HCT116 (cell line): ENCODE measurements at regions not wholly inside any gene's neighbourhood (a gene's known extent, or its start where the extent isn't known, plus 50 kb on each side); places are given as distances from the start of the nearest gene placed in this dataset.
A peak's percentile ranks its signal among the peaks of the same experiment; 100 is the strongest.

Experiments
- ATAC-seq: fragments of 200-7000 bp; cut with Tn5 transposase; 2 replicates; pipeline ENCODE4 v1.9.1; 2020; ENCODE audit warnings: mild to moderate bottlenecking, moderate library complexity
- BruUV-seq: library from RNA; stranded (reverse); fragments of 400-500 nt; replicated peaks from 2 replicates; lab custom pipeline; 2021; lab: Mats Ljungman, UMichigan
- CTCF ChIA-PET: fragments of 300-600 bp; sonication (Branson Sonifier 250); formaldehyde crosslinking; loops from one replicate; lab custom pipeline; 2021; ENCODE audit warnings: antibody characterized with exemption; lab: Charles Lee
- POLR2A ChIA-PET: fragments of 300-600, 350-600 bp; sonication (Branson Sonifier 250); formaldehyde crosslinking; loops from one replicate; lab custom pipeline; 2021; ENCODE audit warnings: antibody characterized with exemption; lab: Charles Lee
- RAD21 ChIA-PET, 2 experiments: fragments of 300-600 bp; sonication (Branson Sonifier 250); formaldehyde crosslinking; loops; one replicate each; lab custom pipeline; 2023; ENCODE audit warnings: low total read pairs in 2 of 2; ENCODE audit not compliant: uncharacterized antibody in 2 of 2, unreplicated experiment in 2 of 2, low non-redundant PET in 1 of 2; lab: Charles Lee
- DNase-seq: peaks from one replicate; pipeline ENCODE4 v3.0.0-alpha.2; 2010; ENCODE audit warnings: low read depth, low spot score
- H2AFZ ChIP-seq: fragments of 200-600 bp; shearing (Covaris generic), sonication (generic); 2 replicates; pipeline ENCODE4 v1.6.1; 2017; ENCODE audit warnings: low read depth, mixed run types, mixed read lengths, antibody characterized with exemption, low read length; ENCODE audit not compliant: poor library complexity, severe bottlenecking
- H3K27ac ChIP-seq: 2 replicates; pipeline ENCODE4 v1.5.1; 2012; ENCODE audit warnings: low read depth, low read length
- H3K27me3 ChIP-seq: fragments of 200-600 bp; sonication (generic); 2 replicates; pipeline ENCODE4 v1.6.1; 2016; ENCODE audit warnings: mixed run types, low read length, mixed read lengths; ENCODE audit not compliant: insufficient read depth
- H3K36me3 ChIP-seq, 2 experiments: fragments of 200-500 bp in 1 of 2; fragments of 200-600 bp in 1 of 2; sonication (Bioruptor generic) in 1 of 2; sonication (generic) in 1 of 2; 2 replicates each; pipeline versions ENCODE4 v1.5.1 to v1.6.1; 2014 to 2016; ENCODE audit warnings: low read length in 2 of 2, inconsistent platforms in 1 of 2, mixed read lengths in 1 of 2, mixed run types in 1 of 2; ENCODE audit not compliant: insufficient read depth in 2 of 2, control insufficient read depth in 1 of 2
- H3K4me1 ChIP-seq, 2 experiments: fragments of 200-600 bp in 1 of 2; sonication (generic) in 1 of 2; 2 replicates each; pipeline versions ENCODE4 v1.5.1 to v1.6.1; 2012 to 2017; ENCODE audit warnings: low read length in 2 of 2, inconsistent platforms in 1 of 2, mild to moderate bottlenecking in 1 of 2, mixed read lengths in 1 of 2, mixed run types in 1 of 2, moderate library complexity in 1 of 2; ENCODE audit not compliant: insufficient read depth in 2 of 2, control insufficient read depth in 1 of 2
- H3K4me2 ChIP-seq: fragments of 200-600 bp; sonication (generic); 2 replicates; pipeline ENCODE4 v1.6.1; 2017; ENCODE audit warnings: mixed run types, low read length, mixed read lengths
- H3K4me3 ChIP-seq, 2 experiments: fragments of 200-600 bp in 1 of 2; sonication (generic) in 1 of 2; replicated peaks in 1 of 2; 2 replicates each; pipeline ENCODE4 v1.5.1; 2011 to 2016; ENCODE audit warnings: low read length in 2 of 2, control low read depth in 1 of 2, low read depth in 1 of 2, mild to moderate bottlenecking in 1 of 2, mixed read lengths in 1 of 2, mixed run types in 1 of 2
- H3K79me2 ChIP-seq: fragments of 200-600 bp; sonication (generic); 2 replicates; pipeline ENCODE4 v1.6.1; 2017; ENCODE audit warnings: mild to moderate bottlenecking, mixed run types, low read length, moderate library complexity, mixed read lengths; ENCODE audit not compliant: insufficient read depth
- H3K9ac ChIP-seq: fragments of 200-600 bp; sonication (generic); 2 replicates; pipeline ENCODE4 v1.6.1; 2016; ENCODE audit warnings: low read length, mixed read lengths
- H3K9me2 ChIP-seq: fragments of 200-600 bp; sonication (generic), shearing (Covaris generic); 2 replicates; pipeline ENCODE4 v1.6.1; 2017; ENCODE audit warnings: mixed run types, mild to moderate bottlenecking, moderate library complexity; ENCODE audit not compliant: insufficient read depth
- H3K9me3 ChIP-seq, 2 experiments: fragments of 200-500 bp in 1 of 2; fragments of 200-600 bp in 1 of 2; sonication (Bioruptor generic) in 1 of 2; sonication (generic) in 1 of 2; 2 replicates each; pipeline ENCODE4 v1.6.1; 2014 to 2017; ENCODE audit warnings: low read length in 2 of 2, mixed read lengths in 2 of 2, inconsistent platforms in 1 of 2, low read depth in 1 of 2, mild to moderate bottlenecking in 1 of 2, mixed run types in 1 of 2, moderate library complexity in 1 of 2; ENCODE audit not compliant: control insufficient read depth in 1 of 2, insufficient read depth in 1 of 2
- H4K20me1 ChIP-seq: fragments of 200-600 bp; sonication (generic), shearing (Covaris generic); 2 replicates; pipeline ENCODE4 v1.6.1; 2017; ENCODE audit warnings: mixed run types, mild to moderate bottlenecking, moderate library complexity; ENCODE audit not compliant: insufficient read depth
- CEBPB ChIP-seq: IDR thresholded peaks from 2 replicates; pipeline ENCODE4 v1.6.1; 2012; ENCODE audit warnings: low read depth
- CTCF ChIP-seq, 3 experiments: fragments of 200-600 bp in 1 of 3; sonication (generic) in 1 of 3; IDR thresholded peaks in 2 of 3; conservative IDR thresholded peaks in 1 of 3; 2 replicates each; pipeline ENCODE4 v1.5.1; 2012 to 2017; ENCODE audit warnings: low read depth in 2 of 3, low read length in 2 of 3, antibody characterized with exemption in 1 of 3, borderline replicate concordance in 1 of 3, control low read depth in 1 of 3, mild to moderate bottlenecking in 1 of 3, mixed read lengths in 1 of 3, mixed run types in 1 of 3, moderate library complexity in 1 of 3; ENCODE audit not compliant: insufficient read depth in 1 of 3
- EZH2phosphoT487 ChIP-seq: fragments of 200-600 bp; IDR thresholded peaks from 2 replicates; pipeline ENCODE4 v1.6.1; 2018; ENCODE audit warnings: antibody characterized with exemption, borderline replicate concordance
- FOSL1 ChIP-seq: IDR thresholded peaks from 2 replicates; pipeline ENCODE4 v1.6.1; 2012; ENCODE audit warnings: low read depth
- JUND ChIP-seq: IDR thresholded peaks from 2 replicates; pipeline ENCODE4 v1.6.1; 2012
- POLR2A ChIP-seq: IDR thresholded peaks from 2 replicates; pipeline ENCODE4 v1.7.0; 2011; ENCODE audit warnings: borderline replicate concordance; ENCODE audit not compliant: insufficient read depth, insufficient read length; ENCODE audit errors: extremely low read depth
- POLR2AphosphoS5 ChIP-seq: IDR thresholded peaks from 2 replicates; pipeline ENCODE4 v1.6.1; 2011; ENCODE audit warnings: mild to moderate bottlenecking, low read depth, low read length, moderate library complexity
- SP1 ChIP-seq: IDR thresholded peaks from 2 replicates; pipeline ENCODE4 v1.6.1; 2012; ENCODE audit warnings: low read depth
- SRF ChIP-seq: IDR thresholded peaks from 2 replicates; pipeline ENCODE4 v1.6.1; 2012; ENCODE audit warnings: low read depth
- TCF7L2 ChIP-seq: IDR thresholded peaks from 2 replicates; pipeline ENCODE4 v1.7.0; 2011; ENCODE audit warnings: borderline replicate concordance, inconsistent platforms; ENCODE audit not compliant: insufficient read depth, insufficient read length; ENCODE audit errors: extremely low read depth
- ZFX ChIP-seq: fragments of 450-650 bp; IDR thresholded peaks from 2 replicates; pipeline ENCODE4 v1.6.1; 2017
- ZNF274 ChIP-seq: fragments of 200-500 bp; sonication (Bioruptor generic); IDR thresholded peaks from 2 replicates; pipeline ENCODE4 v1.6.1; 2014; ENCODE audit warnings: mild to moderate bottlenecking, low read depth, low read length, inconsistent platforms
- intact Hi-C: fragments of 100-400 bp; cut with micrococcal nuclease; formaldehyde crosslinking; loops from 2 replicates; pipeline ENCODE4 v1.10.0; 2022

- H3K27ac ChIP-seq = no peak overlapping the region
- ChIA-PET CTCF (no interaction called here), RAD21 (no interaction called here), POLR2A (no interaction called here)
- no peak overlapping the region for H3K4me3 ChIP-seq
- no peaks in the 10 kb centered on the region for H4K20me1 ChIP-seq
- TF ChIP-seq ZNF274 (no peak), JUND (no peak), POLR2A (no peak), FOSL1 (no peak), CEBPB (no peak), CTCF (IDR thresholded peaks at IDR 0.05 in 2 of 3, conservative IDR thresholded peaks at IDR 0.05 in 1 of 3; ENCODE audit: borderline replicate concordance in 1 of 3, insufficient read depth in 1 of 3, low read depth in 2 of 3, low read length in 2 of 3) (no peak), SP1 (no peak), POLR2AphosphoS5 (no peak), EZH2phosphoT487 (no peak)
- peaks cover 0 to 18% of the 10 kb centered on the region in 2 experiments; a peak in 2 of 4 replicates for H3K4me1 ChIP-seq
- no peak overlapping the region for H3K9ac ChIP-seq
- no peaks in the 10 kb centered on the region for H3K9me2 ChIP-seq
- H3K27me3 ChIP-seq = no peaks in the 10 kb centered on the region
- DNase-seq (no peak), ATAC-seq (no peak)
- no peaks in the 10 kb centered on the region for H3K79me2 ChIP-seq
- H3K4me2 ChIP-seq = no peak overlapping the region
- intact Hi-C loops = no loop called here
- BruUV-seq = no TSS peak
- no peaks in the 10 kb centered on the region for H3K9me3 ChIP-seq
- no peak overlapping the region for H2AFZ ChIP-seq
- H3K36me3 ChIP-seq = no peaks in the 10 kb centered on the region
These were observed 175.7 kb upstream of the DDHD1 start for GRCh38 chr14:53328841-53329240.

GRCh38 chr14:53327716-53328115 is 174.6 kb upstream of the DDHD1 start:
- Histone ChIP-seq H3K4me3 (no peak overlapping the region), H3K4me2 (peak overlapping the region; percentile 2; the same call in 1 of the 2 replicates), H4K20me1 (no peaks in the 10 kb centered on the region), H3K9ac (no peak overlapping the region), H3K36me3 (no peaks in the 10 kb centered on the region), H3K27ac (no peak overlapping the region), H2AFZ (no peak overlapping the region), H3K79me2 (no peaks in the 10 kb centered on the region), H3K9me3 (no peaks in the 10 kb centered on the region), H3K9me2 (no peaks in the 10 kb centered on the region), H3K4me1 (peaks cover 0 to 18% of the 10 kb centered on the region in 2 experiments; a peak in 2 of 4 replicates), H3K27me3 (no peaks in the 10 kb centered on the region)
- BruUV-seq = no TSS peak
- CTCF ChIA-PET = interaction anchor here (0.8 kb wide), 1 partner anchor 1021 kb away, joined by 3 read pairs; no protein-coding TSS in a partner anchor
- intact Hi-C loops = no loop called here
- TF ChIP-seq FOSL1 (peak; percentile 27; the same call in 1 of the 2 replicates), TCF7L2 (peak; percentile 38), ZFX (no peak), SRF (peak; percentile 46; the same call in 1 of the 2 replicates)
- RAD21 ChIA-PET = no interaction called here
- ATAC-seq = peak; percentile 38; the same call in 1 of the 2 replicates
- DNase-seq = no peak
- POLR2A ChIA-PET = no interaction called here
